Fibroblast of mammary gland (primary cell): ENCODE measurements at regions not wholly inside any gene's neighbourhood (a gene's known extent, or its start where the extent isn't known, plus 50 kb on each side); places are given as distances from the start of the nearest gene placed in this dataset.
"Not testable (repeated sequence)": the region's sequence is repeated elsewhere in the genome, so short reads cannot be mapped to it uniquely, and the experiment has no call there.

ENCODE experiments used
- DNase-seq: peaks from one replicate; pipeline ENCODE4 v3.0.0-alpha.2; 2010; ENCODE audit warnings: low read depth
- H3K4me3 ChIP-seq: 2 replicates; pipeline ENCODE4 v1.5.1; 2011; ENCODE audit warnings: low read depth, mild to moderate bottlenecking, low read length, moderate library complexity; ENCODE audit not compliant: control insufficient read depth
- TF ChIP-seq, protein P1 (sequence below): conservative IDR thresholded peaks from 2 replicates; pipeline ENCODE4 v1.5.1; 2011; ENCODE audit warnings: low read depth, low read length, inconsistent platforms; ENCODE audit not compliant: control insufficient read depth, insufficient read depth

DNA sequence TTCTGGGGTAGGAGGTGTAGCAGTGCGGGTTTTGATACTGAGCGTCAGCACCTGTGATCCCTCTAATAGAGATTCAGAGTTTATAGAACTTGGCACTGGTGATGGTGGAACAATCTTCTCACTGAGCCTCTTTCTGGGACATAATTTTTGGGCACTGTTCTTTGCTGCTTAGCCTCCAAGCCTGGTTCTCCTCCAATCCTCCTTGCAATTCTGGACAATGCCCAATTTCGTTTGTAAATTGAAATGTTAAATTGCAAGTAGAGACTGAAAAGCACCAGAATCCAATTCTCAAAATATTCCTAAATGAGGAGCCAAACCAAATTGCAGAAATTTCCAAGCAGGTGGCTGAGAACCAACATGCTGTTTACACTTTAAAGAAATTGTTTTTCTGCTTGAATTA lies 149.8 kb upstream of the ABI3BP start:
- TF ChIP-seq, protein P1, sequence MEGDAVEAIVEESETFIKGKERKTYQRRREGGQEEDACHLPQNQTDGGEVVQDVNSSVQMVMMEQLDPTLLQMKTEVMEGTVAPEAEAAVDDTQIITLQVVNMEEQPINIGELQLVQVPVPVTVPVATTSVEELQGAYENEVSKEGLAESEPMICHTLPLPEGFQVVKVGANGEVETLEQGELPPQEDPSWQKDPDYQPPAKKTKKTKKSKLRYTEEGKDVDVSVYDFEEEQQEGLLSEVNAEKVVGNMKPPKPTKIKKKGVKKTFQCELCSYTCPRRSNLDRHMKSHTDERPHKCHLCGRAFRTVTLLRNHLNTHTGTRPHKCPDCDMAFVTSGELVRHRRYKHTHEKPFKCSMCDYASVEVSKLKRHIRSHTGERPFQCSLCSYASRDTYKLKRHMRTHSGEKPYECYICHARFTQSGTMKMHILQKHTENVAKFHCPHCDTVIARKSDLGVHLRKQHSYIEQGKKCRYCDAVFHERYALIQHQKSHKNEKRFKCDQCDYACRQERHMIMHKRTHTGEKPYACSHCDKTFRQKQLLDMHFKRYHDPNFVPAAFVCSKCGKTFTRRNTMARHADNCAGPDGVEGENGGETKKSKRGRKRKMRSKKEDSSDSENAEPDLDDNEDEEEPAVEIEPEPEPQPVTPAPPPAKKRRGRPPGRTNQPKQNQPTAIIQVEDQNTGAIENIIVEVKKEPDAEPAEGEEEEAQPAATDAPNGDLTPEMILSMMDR: no peak
- no peak for DNase-seq
- H3K4me3 ChIP-seq: no peak overlapping the region

DNA sequence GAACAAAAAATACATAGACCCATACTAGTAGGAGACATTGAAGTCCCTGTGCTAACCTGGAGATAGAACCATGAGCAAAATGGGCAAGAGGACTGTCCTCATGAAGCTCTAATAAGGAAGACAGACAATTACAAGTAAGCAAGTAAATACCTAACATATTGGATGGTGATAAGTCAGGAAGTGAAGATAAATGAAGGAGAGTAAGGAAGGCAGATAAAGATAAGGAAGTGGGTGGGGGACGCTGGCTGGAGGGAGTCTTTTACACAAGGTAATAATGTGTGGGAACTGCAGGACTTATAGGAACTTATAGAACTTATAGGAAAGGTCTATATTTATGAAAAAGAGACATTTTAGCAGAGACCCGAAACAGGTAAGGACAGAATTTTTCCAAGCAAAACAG lies 148.9 kb upstream of the ABI3BP start:
- no peak for DNase-seq
- TF ChIP-seq, protein P1: no peak
- H3K4me3 ChIP-seq: no peak overlapping the region

DNA sequence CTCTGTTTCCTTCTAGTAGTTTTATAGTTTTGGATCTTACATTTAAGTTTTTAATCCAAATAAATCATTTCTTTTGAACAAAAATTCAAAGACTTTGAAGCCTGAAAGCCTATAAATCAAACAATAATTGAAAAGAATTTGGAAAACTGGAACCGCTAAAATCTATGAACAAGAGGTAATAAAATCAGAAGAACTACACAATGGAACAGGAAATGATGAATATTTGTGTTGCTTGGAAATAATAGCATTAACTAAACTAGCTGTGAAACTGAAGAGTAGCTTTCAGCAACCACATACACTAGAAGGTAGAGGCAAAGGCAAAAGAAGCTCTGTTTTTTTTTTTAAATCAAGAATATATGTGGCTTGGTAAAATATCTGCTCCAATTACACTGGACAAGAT lies 147.9 kb upstream of the ABI3BP start:
- no peak overlapping the region for H3K4me3 ChIP-seq
- TF ChIP-seq, protein P1: no peak
- DNase-seq: no peak

DNA sequence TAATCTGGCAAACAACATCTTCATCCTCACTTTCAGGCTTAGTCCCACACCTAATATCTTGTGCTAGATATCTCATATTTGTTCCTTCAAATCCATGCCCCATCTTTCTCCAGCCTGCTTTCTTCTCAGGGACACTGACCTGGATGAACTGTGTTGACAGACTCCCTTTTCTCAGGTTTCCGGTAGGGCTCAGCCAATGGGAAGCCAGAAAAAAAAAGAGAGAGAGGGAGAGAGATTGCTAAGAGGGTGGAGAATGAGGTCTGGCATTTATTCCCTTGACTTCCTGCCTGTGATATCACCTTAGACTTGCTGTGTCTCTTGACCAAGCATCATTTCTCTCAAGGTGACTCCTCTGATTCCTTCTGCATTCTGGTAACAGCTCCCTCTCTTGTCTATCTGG lies 145.6 kb upstream of the ABI3BP start:
- DNase-seq: no peak
- no peak overlapping the region for H3K4me3 ChIP-seq
- TF ChIP-seq, protein P1: no peak

DNA sequence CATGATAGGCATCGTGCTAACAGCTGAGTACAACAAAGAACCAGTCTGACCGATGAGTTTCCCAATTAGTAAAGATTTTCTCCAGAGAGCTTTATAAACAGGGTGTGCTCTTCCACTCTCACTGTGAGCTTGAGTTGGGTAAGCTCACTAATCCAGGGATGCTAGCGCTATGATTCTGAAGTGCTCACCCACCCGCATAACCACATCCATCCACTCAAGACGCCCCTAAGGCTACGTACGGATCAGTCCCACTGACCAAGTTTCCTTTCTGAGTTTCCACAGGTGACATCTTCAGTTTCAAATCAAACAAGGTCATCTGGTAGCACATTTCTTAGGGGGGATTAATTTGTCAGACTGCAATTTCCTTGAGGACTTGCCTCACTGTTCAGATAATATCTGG lies 141.1 kb upstream of the ABI3BP start:
- TF ChIP-seq, protein P1: no peak
- DNase-seq: no peak
- no peak overlapping the region for H3K4me3 ChIP-seq

DNA sequence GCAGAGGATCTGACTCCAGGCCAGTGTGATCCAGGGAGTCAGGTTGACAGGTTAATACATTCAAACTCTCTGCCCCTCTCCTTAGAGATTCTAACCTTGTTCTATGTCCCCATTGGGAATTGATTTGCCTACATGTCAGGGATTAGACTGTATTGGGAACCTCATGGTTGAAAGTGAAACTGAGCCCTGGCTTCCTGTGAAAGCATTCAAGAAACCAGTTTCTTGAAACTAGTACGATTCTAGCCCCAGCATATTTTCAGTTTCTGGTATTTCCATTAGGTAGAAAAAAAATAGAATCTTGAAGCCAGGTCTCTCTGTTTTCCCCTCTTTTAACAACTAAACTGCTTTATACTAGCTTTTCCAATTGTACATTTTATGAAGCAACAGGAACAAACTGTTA lies 140.4 kb upstream of the ABI3BP start:
- no peak overlapping the region for H3K4me3 ChIP-seq
- TF ChIP-seq, protein P1: no peak
- DNase-seq: no peak

DNA sequence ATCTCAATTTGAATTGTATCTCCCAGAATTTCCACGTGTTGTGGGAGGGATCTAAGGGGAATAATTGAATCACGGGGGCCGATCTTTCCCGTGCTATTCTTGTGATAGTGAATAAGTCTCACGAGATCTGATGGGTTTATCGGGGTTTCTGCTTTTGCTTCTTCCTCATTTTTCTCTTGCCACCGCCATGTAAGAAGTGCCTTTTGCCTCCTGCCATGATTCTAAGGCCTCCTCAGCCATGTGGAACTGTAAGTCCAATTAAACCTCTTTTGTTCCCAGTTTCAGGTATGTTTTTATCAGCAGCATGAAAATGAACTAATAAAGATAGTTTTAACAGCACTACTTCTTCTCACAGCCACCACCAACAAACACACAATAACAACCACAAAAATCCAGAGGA lies 140.0 kb upstream of the ABI3BP start:
- not testable (repeated sequence) for DNase-seq, H3K4me3 ChIP-seq
